Panc1 (cell line): ENCODE measurements at regions not wholly inside any gene's neighbourhood (a gene's known extent, or its start where the extent isn't known, plus 50 kb on each side); places are given as distances from the start of the nearest gene placed in this dataset.

Source experiments
- ATAC-seq: fragments of 200-7000 bp; cut with Tn5 transposase; 2 replicates; pipeline ENCODE4 v1.9.1; 2020; ENCODE audit warnings: mild to moderate bottlenecking, moderate library complexity
- BruUV-seq: library from RNA; stranded (reverse); fragments of 400-500 nt; replicated peaks from 2 replicates; lab custom pipeline; 2021; lab: Mats Ljungman, UMichigan
- CTCF ChIA-PET: fragments of 300-600 bp; sonication (Branson Sonifier 250); formaldehyde crosslinking; loops from one replicate; lab custom pipeline; 2022; ENCODE audit warnings: antibody characterized with exemption; lab: Charles Lee
- POLR2A ChIA-PET: fragments of 300-600 bp; sonication (Branson Sonifier 250); formaldehyde crosslinking; loops from one replicate; lab custom pipeline; 2022; ENCODE audit warnings: antibody characterized with exemption; lab: Charles Lee
- DNase-seq: peaks from one replicate; pipeline ENCODE4 v3.0.0-alpha.2; 2010; ENCODE audit warnings: low read depth, low spot score
- H3K27ac ChIP-seq: 2 replicates; pipeline ENCODE4 v1.5.1; 2011; ENCODE audit warnings: mild to moderate bottlenecking, low read length, inconsistent platforms
- H3K27me3 ChIP-seq: fragments of 200-500 bp; sonication (Bioruptor generic); 2 replicates; pipeline ENCODE4 v1.6.0; 2014; ENCODE audit warnings: low read length, inconsistent platforms; ENCODE audit not compliant: control insufficient read depth, insufficient read depth
- H3K36me3 ChIP-seq: fragments of 200-500 bp; sonication (Bioruptor generic); 2 replicates; pipeline ENCODE4 v1.5.1; 2014; ENCODE audit warnings: inconsistent platforms, mild to moderate bottlenecking, low read length, moderate library complexity; ENCODE audit not compliant: control insufficient read depth, insufficient read depth
- H3K4me1 ChIP-seq: 2 replicates; pipeline ENCODE4 v1.5.1; 2011; ENCODE audit warnings: inconsistent platforms, mild to moderate bottlenecking, low read length, moderate library complexity; ENCODE audit not compliant: control insufficient read depth, insufficient read depth
- H3K4me3 ChIP-seq, 2 experiments: 2 replicates each; pipeline ENCODE4 v1.5.1; 2011 to 2012; ENCODE audit warnings: low read depth in 2 of 2, low read length in 2 of 2, mild to moderate bottlenecking in 2 of 2, inconsistent platforms in 1 of 2, moderate library complexity in 1 of 2
- H3K9me3 ChIP-seq: fragments of 200-500 bp; sonication (Bioruptor generic); 2 replicates; pipeline ENCODE4 v1.5.1; 2014; ENCODE audit warnings: low read depth, mild to moderate bottlenecking, inconsistent platforms, low read length, moderate library complexity; ENCODE audit not compliant: control insufficient read depth, insufficient read depth
- CTCF ChIP-seq: fragments of 450-650 bp; IDR thresholded peaks from 2 replicates; pipeline ENCODE4 v1.5.1; 2017; ENCODE audit warnings: mild to moderate bottlenecking
- POLR2AphosphoS5 ChIP-seq: IDR thresholded peaks from 2 replicates; pipeline ENCODE4 v1.6.1; 2012; ENCODE audit warnings: mild to moderate bottlenecking, low read depth, low read length, moderate library complexity
- REST ChIP-seq, 2 experiments: IDR thresholded peaks; 2 replicates each; pipeline ENCODE4 v1.6.1; 2011 to 2012; ENCODE audit warnings: low read depth in 2 of 2, control low read depth in 1 of 2, low read length in 1 of 2, mild to moderate bottlenecking in 1 of 2, moderate library complexity in 1 of 2; ENCODE audit not compliant: insufficient read depth in 1 of 2
- SIN3A ChIP-seq: IDR thresholded peaks from 2 replicates; pipeline ENCODE4 v1.6.1; 2012; ENCODE audit warnings: low read depth, mild to moderate bottlenecking, low read length, moderate library complexity, borderline replicate concordance; ENCODE audit not compliant: insufficient read depth
- TCF7L2 ChIP-seq: IDR thresholded peaks from 2 replicates; pipeline ENCODE4 v1.6.1; 2011; ENCODE audit warnings: mild to moderate bottlenecking, low read depth, low read length, inconsistent platforms
- in situ Hi-C: cut with HindIII; loops from 2 replicates; pipeline ENCODE4 v1.10.0; 2016; ENCODE audit warnings: low sequenced_read_pairs, low pct_unique_long_range_greater_than_20kb
- intact Hi-C: fragments of 100-400 bp; cut with micrococcal nuclease; formaldehyde crosslinking; loops from one replicate; pipeline ENCODE4 v1.10.0; 2022; ENCODE audit not compliant: unreplicated experiment

GRCh38 chr6:1242021-1242420 lies 69.9 kb upstream of the FOXQ1 start:
- no peaks in the 10 kb centered on the region for H3K9me3 ChIP-seq
- CTCF ChIA-PET = no interaction called here
- POLR2A ChIA-PET = no interaction called here
- no peak overlapping the region for H3K4me3 ChIP-seq
- BruUV-seq = no TSS peak
- no peak overlapping the region for H3K27ac ChIP-seq
- intact Hi-C loops (no loop called here), in situ Hi-C loops (no loop called here)
- no peak for DNase-seq
- H3K36me3 ChIP-seq = no peaks in the 10 kb centered on the region
- ATAC-seq = no peak
- H3K4me1 ChIP-seq = no peaks in the 10 kb centered on the region
- TF ChIP-seq CTCF (no peak), POLR2AphosphoS5 (no peak), REST (IDR thresholded peaks at IDR 0.05; ENCODE audit: insufficient read depth in 1 of 2, low read depth in 2 of 2, low read length in 1 of 2) (no peak), TCF7L2 (no peak), SIN3A (no peak)
- H3K27me3 ChIP-seq = no peaks in the 10 kb centered on the region; the same call in 1 of the 2 replicates

- Histone ChIP-seq H3K36me3 (no peaks in the 10 kb centered on the region), H3K4me1 (no peaks in the 10 kb centered on the region), H3K4me3 (no peak overlapping the region), H3K9me3 (no peaks in the 10 kb centered on the region), H3K27me3 (no peaks in the 10 kb centered on the region; the same call in 1 of the 2 replicates), H3K27ac (no peak overlapping the region)
- ATAC-seq = no peak
- no TSS peak for BruUV-seq
- POLR2A ChIA-PET = no interaction called here
- intact Hi-C loops = no loop called here
- TF ChIP-seq POLR2AphosphoS5 (no peak), SIN3A (no peak), CTCF (no peak), REST (IDR thresholded peaks at IDR 0.05; ENCODE audit: insufficient read depth in 1 of 2, low read depth in 2 of 2, low read length in 1 of 2) (no peak), TCF7L2 (no peak)
- CTCF ChIA-PET = no interaction called here
- in situ Hi-C loops = no loop called here
- no peak for DNase-seq
Observed at GRCh38 chr6:1240766-1241318, 71.1 kb upstream of the FOXQ1 start.
